Activated CD4-positive, CD25-positive, alpha-beta regulatory T cell (primary cell): ENCODE measurements at regions not wholly inside any gene's neighbourhood (a gene's known extent, or its start where the extent isn't known, plus 50 kb on each side); places are given as distances from the start of the nearest gene placed in this dataset.

Experiments used
- DNase-seq, 4 experiments: peaks; one replicate each; lab custom pipeline; 2025; lab: John Stamatoyannopoulos, UW

- no peak for DNase-seq
Observed at GRCh38 chr13:74200081-74200480, 65.9 kb upstream of the KLF12 start.

GRCh38 chr13:74197677-74198429, 63.6 kb upstream of the KLF12 start:
- no peak for DNase-seq

GRCh38 chr13:74194846-74195245, 60.6 kb upstream of the KLF12 start:
- no peak for DNase-seq

- DNase-seq: no peak
Observed at GRCh38 chr13:74193391-74193790, 59.2 kb upstream of the KLF12 start.

GRCh38 chr13:74191410-74191809, 57.2 kb upstream of the KLF12 start:
- DNase-seq: no peak

GRCh38 chr13:74190999-74191398, 56.8 kb upstream of the KLF12 start:
- no peak for DNase-seq

- no peak for DNase-seq
Observed at GRCh38 chr13:74187564-74187963, 53.4 kb upstream of the KLF12 start.

- no peak for DNase-seq
Observed at GRCh38 chr13:74184283-74184682, 50.1 kb upstream of the KLF12 start.
